HCT116 (cell line): ENCODE measurements at regions not wholly inside any gene's neighbourhood (a gene's known extent, or its start where the extent isn't known, plus 50 kb on each side); places are given as distances from the start of the nearest gene placed in this dataset.

Source experiments
- ATAC-seq: fragments of 200-7000 bp; cut with Tn5 transposase; 2 replicates; pipeline ENCODE4 v1.9.1; 2020; ENCODE audit warnings: mild to moderate bottlenecking, moderate library complexity
- BruUV-seq: library from RNA; stranded (reverse); fragments of 400-500 nt; replicated peaks from 2 replicates; lab custom pipeline; 2021; lab: Mats Ljungman, UMichigan
- CTCF ChIA-PET: fragments of 300-600 bp; sonication (Branson Sonifier 250); formaldehyde crosslinking; loops from one replicate; lab custom pipeline; 2021; ENCODE audit warnings: antibody characterized with exemption; lab: Charles Lee
- POLR2A ChIA-PET: fragments of 300-600, 350-600 bp; sonication (Branson Sonifier 250); formaldehyde crosslinking; loops from one replicate; lab custom pipeline; 2021; ENCODE audit warnings: antibody characterized with exemption; lab: Charles Lee
- RAD21 ChIA-PET, 2 experiments: fragments of 300-600 bp; sonication (Branson Sonifier 250); formaldehyde crosslinking; loops; one replicate each; lab custom pipeline; 2023; ENCODE audit warnings: low total read pairs in 2 of 2; ENCODE audit not compliant: uncharacterized antibody in 2 of 2, unreplicated experiment in 2 of 2, low non-redundant PET in 1 of 2; lab: Charles Lee
- DNase-seq: peaks from one replicate; pipeline ENCODE4 v3.0.0-alpha.2; 2010; ENCODE audit warnings: low read depth, low spot score
- H2AFZ ChIP-seq: fragments of 200-600 bp; shearing (Covaris generic), sonication (generic); 2 replicates; pipeline ENCODE4 v1.6.1; 2017; ENCODE audit warnings: low read depth, mixed run types, mixed read lengths, antibody characterized with exemption, low read length; ENCODE audit not compliant: poor library complexity, severe bottlenecking
- H3K27ac ChIP-seq: 2 replicates; pipeline ENCODE4 v1.5.1; 2012; ENCODE audit warnings: low read depth, low read length
- H3K27me3 ChIP-seq: fragments of 200-600 bp; sonication (generic); 2 replicates; pipeline ENCODE4 v1.6.1; 2016; ENCODE audit warnings: mixed run types, low read length, mixed read lengths; ENCODE audit not compliant: insufficient read depth
- H3K36me3 ChIP-seq, 2 experiments: fragments of 200-500 bp in 1 of 2; fragments of 200-600 bp in 1 of 2; sonication (Bioruptor generic) in 1 of 2; sonication (generic) in 1 of 2; 2 replicates each; pipeline versions ENCODE4 v1.5.1 to v1.6.1; 2014 to 2016; ENCODE audit warnings: low read length in 2 of 2, inconsistent platforms in 1 of 2, mixed read lengths in 1 of 2, mixed run types in 1 of 2; ENCODE audit not compliant: insufficient read depth in 2 of 2, control insufficient read depth in 1 of 2
- H3K4me1 ChIP-seq, 2 experiments: fragments of 200-600 bp in 1 of 2; sonication (generic) in 1 of 2; 2 replicates each; pipeline versions ENCODE4 v1.5.1 to v1.6.1; 2012 to 2017; ENCODE audit warnings: low read length in 2 of 2, inconsistent platforms in 1 of 2, mild to moderate bottlenecking in 1 of 2, mixed read lengths in 1 of 2, mixed run types in 1 of 2, moderate library complexity in 1 of 2; ENCODE audit not compliant: insufficient read depth in 2 of 2, control insufficient read depth in 1 of 2
- H3K4me2 ChIP-seq: fragments of 200-600 bp; sonication (generic); 2 replicates; pipeline ENCODE4 v1.6.1; 2017; ENCODE audit warnings: mixed run types, low read length, mixed read lengths
- H3K4me3 ChIP-seq, 2 experiments: fragments of 200-600 bp in 1 of 2; sonication (generic) in 1 of 2; replicated peaks in 1 of 2; 2 replicates each; pipeline ENCODE4 v1.5.1; 2011 to 2016; ENCODE audit warnings: low read length in 2 of 2, control low read depth in 1 of 2, low read depth in 1 of 2, mild to moderate bottlenecking in 1 of 2, mixed read lengths in 1 of 2, mixed run types in 1 of 2
- H3K79me2 ChIP-seq: fragments of 200-600 bp; sonication (generic); 2 replicates; pipeline ENCODE4 v1.6.1; 2017; ENCODE audit warnings: mild to moderate bottlenecking, mixed run types, low read length, moderate library complexity, mixed read lengths; ENCODE audit not compliant: insufficient read depth
- H3K9ac ChIP-seq: fragments of 200-600 bp; sonication (generic); 2 replicates; pipeline ENCODE4 v1.6.1; 2016; ENCODE audit warnings: low read length, mixed read lengths
- H3K9me2 ChIP-seq: fragments of 200-600 bp; sonication (generic), shearing (Covaris generic); 2 replicates; pipeline ENCODE4 v1.6.1; 2017; ENCODE audit warnings: mixed run types, mild to moderate bottlenecking, moderate library complexity; ENCODE audit not compliant: insufficient read depth
- H3K9me3 ChIP-seq, 2 experiments: fragments of 200-500 bp in 1 of 2; fragments of 200-600 bp in 1 of 2; sonication (Bioruptor generic) in 1 of 2; sonication (generic) in 1 of 2; 2 replicates each; pipeline ENCODE4 v1.6.1; 2014 to 2017; ENCODE audit warnings: low read length in 2 of 2, mixed read lengths in 2 of 2, inconsistent platforms in 1 of 2, low read depth in 1 of 2, mild to moderate bottlenecking in 1 of 2, mixed run types in 1 of 2, moderate library complexity in 1 of 2; ENCODE audit not compliant: control insufficient read depth in 1 of 2, insufficient read depth in 1 of 2
- H4K20me1 ChIP-seq: fragments of 200-600 bp; sonication (generic), shearing (Covaris generic); 2 replicates; pipeline ENCODE4 v1.6.1; 2017; ENCODE audit warnings: mixed run types, mild to moderate bottlenecking, moderate library complexity; ENCODE audit not compliant: insufficient read depth
- CBX3 ChIP-seq: IDR thresholded peaks from 2 replicates; pipeline ENCODE4 v1.6.1; 2012; ENCODE audit warnings: low read depth
- EGR1 ChIP-seq: IDR thresholded peaks from 2 replicates; pipeline ENCODE4 v1.6.1; 2012; ENCODE audit warnings: low read depth
- EZH2 ChIP-seq: fragments of 200-600 bp; sonication (generic); IDR thresholded peaks from 2 replicates; pipeline ENCODE4 v1.6.1; 2017; ENCODE audit warnings: antibody characterized with exemption, mixed run types
- FOSL1 ChIP-seq: IDR thresholded peaks from 2 replicates; pipeline ENCODE4 v1.6.1; 2012; ENCODE audit warnings: low read depth
- JUND ChIP-seq: IDR thresholded peaks from 2 replicates; pipeline ENCODE4 v1.6.1; 2012
- POLR2A ChIP-seq: IDR thresholded peaks from 2 replicates; pipeline ENCODE4 v1.7.0; 2011; ENCODE audit warnings: borderline replicate concordance; ENCODE audit not compliant: insufficient read depth, insufficient read length; ENCODE audit errors: extremely low read depth
- POLR2AphosphoS5 ChIP-seq: IDR thresholded peaks from 2 replicates; pipeline ENCODE4 v1.6.1; 2011; ENCODE audit warnings: mild to moderate bottlenecking, low read depth, low read length, moderate library complexity
- SIN3A ChIP-seq: IDR thresholded peaks from 2 replicates; pipeline ENCODE4 v1.6.1; 2012; ENCODE audit warnings: low read depth
- SRF ChIP-seq: IDR thresholded peaks from 2 replicates; pipeline ENCODE4 v1.6.1; 2012; ENCODE audit warnings: low read depth
- YY1 ChIP-seq: IDR thresholded peaks from 2 replicates; pipeline ENCODE4 v1.6.1; 2011; ENCODE audit warnings: low read length, low read depth, moderate library complexity, mild to moderate bottlenecking; ENCODE audit not compliant: insufficient replicate concordance; ENCODE audit errors: extremely low read depth
- ZNF274 ChIP-seq: fragments of 200-500 bp; sonication (Bioruptor generic); IDR thresholded peaks from 2 replicates; pipeline ENCODE4 v1.6.1; 2014; ENCODE audit warnings: mild to moderate bottlenecking, low read depth, low read length, inconsistent platforms
- intact Hi-C: fragments of 100-400 bp; cut with micrococcal nuclease; formaldehyde crosslinking; loops from 2 replicates; pipeline ENCODE4 v1.10.0; 2022
- TF ChIP-seq, protein P1 (sequence below): IDR thresholded peaks from 2 replicates; pipeline ENCODE4 v1.6.1; 2012; ENCODE audit warnings: low read depth
- TF ChIP-seq, protein P2 (sequence below): IDR thresholded peaks from 2 replicates; pipeline ENCODE4 v1.6.1; 2012
- TF ChIP-seq, protein P3 (sequence below): IDR thresholded peaks from 2 replicates; pipeline ENCODE4 v1.6.1; 2011; ENCODE audit warnings: mild to moderate bottlenecking, low read length, moderate library complexity; ENCODE audit not compliant: insufficient replicate concordance; ENCODE audit errors: extremely low read depth

DNA sequence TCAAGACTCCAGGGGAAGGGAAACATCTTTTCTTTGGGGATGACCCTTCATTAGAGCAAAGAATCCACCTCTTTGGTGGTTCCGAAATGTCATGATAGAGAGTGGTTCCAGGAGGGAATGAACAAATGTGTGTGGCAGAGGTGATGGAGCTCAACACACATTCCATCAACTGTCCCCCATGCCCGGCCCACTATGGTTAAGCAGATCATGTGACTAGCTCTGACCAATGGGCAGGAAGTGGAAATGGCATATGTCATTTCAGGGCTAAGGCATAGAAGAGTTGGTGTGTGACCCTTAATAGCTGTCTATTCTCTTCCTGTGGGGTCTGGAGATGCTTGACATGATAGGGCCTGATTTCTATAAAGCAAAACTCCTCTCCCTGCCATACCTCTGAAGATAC lies 194.6 kb downstream of the GAS1 start (continued):
- TF ChIP-seq, protein P1, sequence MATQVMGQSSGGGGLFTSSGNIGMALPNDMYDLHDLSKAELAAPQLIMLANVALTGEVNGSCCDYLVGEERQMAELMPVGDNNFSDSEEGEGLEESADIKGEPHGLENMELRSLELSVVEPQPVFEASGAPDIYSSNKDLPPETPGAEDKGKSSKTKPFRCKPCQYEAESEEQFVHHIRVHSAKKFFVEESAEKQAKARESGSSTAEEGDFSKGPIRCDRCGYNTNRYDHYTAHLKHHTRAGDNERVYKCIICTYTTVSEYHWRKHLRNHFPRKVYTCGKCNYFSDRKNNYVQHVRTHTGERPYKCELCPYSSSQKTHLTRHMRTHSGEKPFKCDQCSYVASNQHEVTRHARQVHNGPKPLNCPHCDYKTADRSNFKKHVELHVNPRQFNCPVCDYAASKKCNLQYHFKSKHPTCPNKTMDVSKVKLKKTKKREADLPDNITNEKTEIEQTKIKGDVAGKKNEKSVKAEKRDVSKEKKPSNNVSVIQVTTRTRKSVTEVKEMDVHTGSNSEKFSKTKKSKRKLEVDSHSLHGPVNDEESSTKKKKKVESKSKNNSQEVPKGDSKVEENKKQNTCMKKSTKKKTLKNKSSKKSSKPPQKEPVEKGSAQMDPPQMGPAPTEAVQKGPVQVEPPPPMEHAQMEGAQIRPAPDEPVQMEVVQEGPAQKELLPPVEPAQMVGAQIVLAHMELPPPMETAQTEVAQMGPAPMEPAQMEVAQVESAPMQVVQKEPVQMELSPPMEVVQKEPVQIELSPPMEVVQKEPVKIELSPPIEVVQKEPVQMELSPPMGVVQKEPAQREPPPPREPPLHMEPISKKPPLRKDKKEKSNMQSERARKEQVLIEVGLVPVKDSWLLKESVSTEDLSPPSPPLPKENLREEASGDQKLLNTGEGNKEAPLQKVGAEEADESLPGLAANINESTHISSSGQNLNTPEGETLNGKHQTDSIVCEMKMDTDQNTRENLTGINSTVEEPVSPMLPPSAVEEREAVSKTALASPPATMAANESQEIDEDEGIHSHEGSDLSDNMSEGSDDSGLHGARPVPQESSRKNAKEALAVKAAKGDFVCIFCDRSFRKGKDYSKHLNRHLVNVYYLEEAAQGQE, result no peak
- TF ChIP-seq FOSL1 (no peak), EZH2 (no peak), EGR1 (no peak), CBX3 (no peak), POLR2A (no peak)

DNA sequence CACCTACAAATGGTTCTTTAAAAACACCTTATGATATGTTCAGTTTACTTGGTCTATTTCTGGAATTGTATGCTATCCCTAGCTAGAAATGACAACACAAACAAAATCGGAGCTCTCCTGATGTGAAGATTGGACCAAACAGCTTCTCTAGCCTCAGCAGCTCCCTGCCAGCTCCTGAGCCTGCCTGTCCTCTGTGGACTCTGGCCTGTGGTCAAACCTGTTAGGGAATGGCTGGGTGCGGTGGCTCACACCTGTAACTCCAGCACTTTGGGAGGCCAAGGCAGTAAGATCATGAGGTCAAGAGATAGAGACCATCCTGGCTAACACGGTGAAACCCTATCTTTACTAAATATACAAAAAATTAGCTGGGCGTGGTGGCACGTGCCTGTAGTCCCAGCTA lies 195.3 kb downstream of the GAS1 start:
- ATAC-seq (no peak), DNase-seq (no peak)
- RAD21 ChIA-PET, result no interaction called here
- H2AFZ ChIP-seq, result no peak overlapping the region
- H4K20me1 ChIP-seq, result no peaks in the 10 kb centered on the region
- CTCF ChIA-PET, result no interaction called here
- H3K79me2 ChIP-seq, result no peaks in the 10 kb centered on the region
- H3K36me3 ChIP-seq, result no peaks in the 10 kb centered on the region
- H3K4me1 ChIP-seq, result no peaks in the 10 kb centered on the region
- BruUV-seq, result no TSS peak
- H3K4me3 ChIP-seq, result no peak overlapping the region
- peaks cover 53% of the 10 kb centered on the region for H3K27me3 ChIP-seq
- no peak overlapping the region for H3K27ac ChIP-seq
- no peaks in the 10 kb centered on the region for H3K9me3 ChIP-seq
- H3K9me2 ChIP-seq, result no peaks in the 10 kb centered on the region
- no peak overlapping the region for H3K9ac ChIP-seq
- H3K4me2 ChIP-seq, result no peak overlapping the region
- POLR2A ChIA-PET, result no interaction called here
- intact Hi-C loops, result no loop called here
- TF ChIP-seq YY1 (no peak), ZNF274 (no peak), POLR2AphosphoS5 (no peak), SIN3A (no peak), FOSL1 (no peak), JUND (no peak), SRF (no peak), CBX3 (no peak), EGR1 (no peak)
- TF ChIP-seq, protein P2, sequence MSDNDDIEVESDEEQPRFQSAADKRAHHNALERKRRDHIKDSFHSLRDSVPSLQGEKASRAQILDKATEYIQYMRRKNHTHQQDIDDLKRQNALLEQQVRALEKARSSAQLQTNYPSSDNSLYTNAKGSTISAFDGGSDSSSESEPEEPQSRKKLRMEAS, result no peak
- TF ChIP-seq, protein P3, sequence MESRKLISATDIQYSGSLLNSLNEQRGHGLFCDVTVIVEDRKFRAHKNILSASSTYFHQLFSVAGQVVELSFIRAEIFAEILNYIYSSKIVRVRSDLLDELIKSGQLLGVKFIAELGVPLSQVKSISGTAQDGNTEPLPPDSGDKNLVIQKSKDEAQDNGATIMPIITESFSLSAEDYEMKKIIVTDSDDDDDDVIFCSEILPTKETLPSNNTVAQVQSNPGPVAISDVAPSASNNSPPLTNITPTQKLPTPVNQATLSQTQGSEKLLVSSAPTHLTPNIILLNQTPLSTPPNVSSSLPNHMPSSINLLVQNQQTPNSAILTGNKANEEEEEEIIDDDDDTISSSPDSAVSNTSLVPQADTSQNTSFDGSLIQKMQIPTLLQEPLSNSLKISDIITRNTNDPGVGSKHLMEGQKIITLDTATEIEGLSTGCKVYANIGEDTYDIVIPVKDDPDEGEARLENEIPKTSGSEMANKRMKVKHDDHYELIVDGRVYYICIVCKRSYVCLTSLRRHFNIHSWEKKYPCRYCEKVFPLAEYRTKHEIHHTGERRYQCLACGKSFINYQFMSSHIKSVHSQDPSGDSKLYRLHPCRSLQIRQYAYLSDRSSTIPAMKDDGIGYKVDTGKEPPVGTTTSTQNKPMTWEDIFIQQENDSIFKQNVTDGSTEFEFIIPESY, result no peak
- TF ChIP-seq, protein P1, result no peak
